Gastrocnemius medialis (tissue), 4 donors: ENCODE measurements at regions not wholly inside any gene's neighbourhood (a gene's known extent, or its start where the extent isn't known, plus 50 kb on each side); places are given as distances from the start of the nearest gene placed in this dataset.

ENCODE experiments used
- CTCF ChIP-seq, 5 experiments: fragments of 450-650 bp in 3 of 5; fragments of 200-600 bp in 2 of 5; sonication (generic) in 2 of 5; IDR thresholded peaks in 4 of 5; conservative IDR thresholded peaks in 1 of 5; 1 replicate in 4 of 5; 2 replicates in 1 of 5; pipeline ENCODE4 v1.5.1; 2016 to 2019; ENCODE audit warnings: antibody characterized with exemption in 5 of 5, mild to moderate bottlenecking in 3 of 5, moderate library complexity in 3 of 5
- POLR2A ChIP-seq, 2 donors: fragments of 450-650 bp; IDR thresholded peaks; one replicate each; pipeline ENCODE4 v1.6.1; 2017; ENCODE audit warnings: antibody characterized with exemption in 2 of 2, mild to moderate bottlenecking in 2 of 2, moderate library complexity in 2 of 2

GRCh38 chr13:38012096-38012495 lies 142.5 kb upstream of the TRPC4 start:
- TF ChIP-seq CTCF (IDR thresholded peaks at IDR 0.05 in 4 of 5, conservative IDR thresholded peaks at IDR 0.05 in 1 of 5) (no peak), POLR2A (IDR thresholded peaks at IDR 0.05) (no peak)
